MM.1S (cell line): ENCODE measurements at regions not wholly inside any gene's neighbourhood (a gene's known extent, or its start where the extent isn't known, plus 50 kb on each side); places are given as distances from the start of the nearest gene placed in this dataset.

Source experiments
- EZH2 ChIP-seq: fragments of 300-600 bp; sonication (generic); optimal IDR thresholded peaks from 2 replicates; pipeline ENCODE3; 2017; ENCODE audit warnings: low read depth, mild to moderate bottlenecking, antibody characterized with exemption, low read length, mixed read lengths
- EZH2phosphoT487 ChIP-seq: fragments of 300-600 bp; sonication (generic); IDR thresholded peaks from 2 replicates; pipeline ENCODE4 v1.6.1; 2018; ENCODE audit warnings: antibody characterized with exemption, low read length
- TF ChIP-seq, protein P1 (sequence below): fragments of 300-600 bp; sonication (generic); IDR thresholded peaks from 2 replicates; pipeline ENCODE4 v1.5.1; 2016; ENCODE audit warnings: antibody characterized with exemption, low read length, mixed read lengths

DNA sequence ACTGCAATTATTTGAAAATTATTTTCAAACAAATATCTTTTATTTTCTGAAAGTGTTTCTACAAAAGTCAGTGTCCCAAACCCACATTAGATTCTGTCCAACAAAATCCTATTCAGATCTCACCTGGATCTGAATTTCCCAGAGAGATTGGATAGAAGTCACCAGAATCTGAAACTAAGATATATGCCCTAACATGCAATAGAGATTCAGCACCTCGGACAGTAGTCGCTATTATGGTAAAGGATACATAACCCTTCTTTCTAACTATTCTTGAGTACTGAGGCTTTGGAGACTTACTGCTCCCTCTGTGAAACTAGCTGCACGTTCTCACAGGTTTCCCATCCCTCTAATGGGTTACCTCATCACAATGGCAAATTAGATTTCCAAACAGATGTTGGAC is 151.4 kb downstream of the ID4 start:
- TF ChIP-seq EZH2phosphoT487 (no peak), EZH2 (no peak)
- TF ChIP-seq, protein P1, sequence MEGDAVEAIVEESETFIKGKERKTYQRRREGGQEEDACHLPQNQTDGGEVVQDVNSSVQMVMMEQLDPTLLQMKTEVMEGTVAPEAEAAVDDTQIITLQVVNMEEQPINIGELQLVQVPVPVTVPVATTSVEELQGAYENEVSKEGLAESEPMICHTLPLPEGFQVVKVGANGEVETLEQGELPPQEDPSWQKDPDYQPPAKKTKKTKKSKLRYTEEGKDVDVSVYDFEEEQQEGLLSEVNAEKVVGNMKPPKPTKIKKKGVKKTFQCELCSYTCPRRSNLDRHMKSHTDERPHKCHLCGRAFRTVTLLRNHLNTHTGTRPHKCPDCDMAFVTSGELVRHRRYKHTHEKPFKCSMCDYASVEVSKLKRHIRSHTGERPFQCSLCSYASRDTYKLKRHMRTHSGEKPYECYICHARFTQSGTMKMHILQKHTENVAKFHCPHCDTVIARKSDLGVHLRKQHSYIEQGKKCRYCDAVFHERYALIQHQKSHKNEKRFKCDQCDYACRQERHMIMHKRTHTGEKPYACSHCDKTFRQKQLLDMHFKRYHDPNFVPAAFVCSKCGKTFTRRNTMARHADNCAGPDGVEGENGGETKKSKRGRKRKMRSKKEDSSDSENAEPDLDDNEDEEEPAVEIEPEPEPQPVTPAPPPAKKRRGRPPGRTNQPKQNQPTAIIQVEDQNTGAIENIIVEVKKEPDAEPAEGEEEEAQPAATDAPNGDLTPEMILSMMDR = no peak
